K562 (cell line): ENCODE measurements at regions not wholly inside any gene's neighbourhood (a gene's known extent, or its start where the extent isn't known, plus 50 kb on each side); places are given as distances from the start of the nearest gene placed in this dataset.

Experiments
- ATAC-seq: fragments of 200-7000 bp; cut with Tn5 transposase; 3 replicates; pipeline ENCODE4 v1.9.1; 2020; ENCODE audit warnings: moderate library complexity
- BruUV-seq: library from RNA; stranded (reverse); fragments of 400-500 nt; replicated peaks from 2 replicates; lab custom pipeline; 2021; lab: Mats Ljungman, UMichigan
- CTCF ChIA-PET: fragments of 300-600 bp; formaldehyde crosslinking; extraction: SDS; loops from one replicate; lab custom pipeline; 2021; ENCODE audit warnings: low intra/inter-chr PET ratio; lab: Yijun Ruan, JAX
- POLR2A ChIA-PET: fragments of 300-600, 350-650 bp; sonication (Branson Sonifier 250); formaldehyde crosslinking; extraction: SDS; loops from one replicate; lab custom pipeline; 2021; ENCODE audit warnings: antibody characterized with exemption, inconsistent platforms; lab: Yijun Ruan, JAX
- DNase-seq, 4 experiments: peaks; one replicate each; pipeline versions ENCODE4 v3.0.0 to v3.0.0-alpha.2; 2011 to 2018; ENCODE audit warnings: low spot score in 3 of 4, mixed read lengths in 3 of 4; ENCODE audit errors: extremely low read depth in 1 of 4
- FAIRE-seq: peaks from 2 replicates; lab custom pipeline; 2011; peaks lifted over from hg19 to GRCh38; lab: Jason Lieb, UNC
- H2AFZ ChIP-seq: 2 replicates; pipeline ENCODE4 v1.6.0; 2011; ENCODE audit warnings: low read depth, low read length, control low read depth, inconsistent platforms
- H3K27ac ChIP-seq: fragments of 200-600 bp; 3 replicates; pipeline ENCODE4 v1.8.0; 2011; ENCODE audit warnings: low read depth, mild to moderate bottlenecking, control low read depth, inconsistent platforms, low read length, moderate library complexity, mixed read lengths; ENCODE audit errors: extremely low read depth
- H3K27me3 ChIP-seq, 2 experiments: fragments of 300-600 bp in 1 of 2; 2 replicates in 1 of 2; 3 replicates in 1 of 2; pipeline versions ENCODE4 v1.6.0 to v1.8.0; 2011; ENCODE audit warnings: inconsistent platforms in 2 of 2, low read length in 2 of 2, mild to moderate bottlenecking in 1 of 2, mixed read lengths in 1 of 2, moderate library complexity in 1 of 2; ENCODE audit not compliant: control insufficient read depth in 2 of 2, insufficient read depth in 2 of 2
- H3K36me3 ChIP-seq: fragments of 300-600 bp; 3 replicates; pipeline ENCODE4 v1.8.0; 2011; ENCODE audit warnings: mild to moderate bottlenecking, low read length, inconsistent platforms; ENCODE audit not compliant: control insufficient read depth, insufficient read depth
- H3K4me1 ChIP-seq, 2 experiments: fragments of 200-600 bp in 1 of 2; replicated peaks in 1 of 2; 2 replicates in 1 of 2; 3 replicates in 1 of 2; pipeline versions ENCODE4 v1.5.1 to v1.8.0; 2011; ENCODE audit warnings: inconsistent platforms in 2 of 2, low read length in 2 of 2, mild to moderate bottlenecking in 1 of 2, mixed read lengths in 1 of 2, moderate library complexity in 1 of 2; ENCODE audit not compliant: control insufficient read depth in 2 of 2, insufficient read depth in 2 of 2
- H3K4me2 ChIP-seq: 2 replicates; pipeline ENCODE4 v1.6.1; 2011; ENCODE audit warnings: low read length, control low read depth, inconsistent platforms, mixed read lengths; ENCODE audit not compliant: insufficient read depth
- H3K4me3 ChIP-seq: fragments of 200-600 bp; sonication (generic), shearing (Covaris generic); 2 replicates; pipeline ENCODE4 v1.5.1; 2016; ENCODE audit warnings: control low read depth, inconsistent platforms
- H3K79me2 ChIP-seq: fragments of 200-600 bp; 3 replicates; pipeline ENCODE4 v1.8.0; 2011; ENCODE audit warnings: low read length, inconsistent platforms; ENCODE audit not compliant: control insufficient read depth, insufficient read depth
- H3K9ac ChIP-seq, 2 experiments: 2 replicates each; pipeline versions ENCODE4 v1.6.0 to v1.6.1; 2011; ENCODE audit warnings: low read depth in 2 of 2, low read length in 2 of 2, control low read depth in 1 of 2, inconsistent platforms in 1 of 2, mild to moderate bottlenecking in 1 of 2, mixed read lengths in 1 of 2; ENCODE audit not compliant: insufficient read depth in 1 of 2
- H3K9me1 ChIP-seq: one replicate; pipeline ENCODE4 v1.6.0; 2011; ENCODE audit warnings: inconsistent platforms, mild to moderate bottlenecking, low read length, moderate library complexity; ENCODE audit not compliant: control insufficient read depth, insufficient read depth
- H3K9me3 ChIP-seq: replicated peaks from 2 replicates; pipeline ENCODE4 v1.5.1; 2011; ENCODE audit warnings: low read depth, low read length, inconsistent platforms; ENCODE audit not compliant: control insufficient read depth, insufficient read depth
- H4K20me1 ChIP-seq: replicated peaks from 2 replicates; pipeline ENCODE4 v1.6.1; 2011; ENCODE audit warnings: low read length, inconsistent platforms, mixed read lengths; ENCODE audit not compliant: control insufficient read depth, insufficient read depth
- ADNP ChIP-seq: fragments of 200-800 bp; sonication (Bioruptor generic); IDR thresholded peaks from 2 replicates; pipeline ENCODE4 v1.6.1; 2016; ENCODE audit warnings: missing genetic modification characterization, missing compliant biosample characterization
- ARID2 ChIP-seq: fragments of 450-650 bp; IDR thresholded peaks from 2 replicates; pipeline ENCODE4 v1.6.1; 2017; ENCODE audit warnings: antibody characterized with exemption, mild to moderate bottlenecking
- NEUROD1 ChIP-seq: fragments of 150-350 bp; IDR thresholded peaks from 2 replicates; pipeline ENCODE4 v1.6.1; 2014; ENCODE audit warnings: borderline replicate concordance, low read length, low read depth; ENCODE audit not compliant: partially characterized antibody
- POLR3G ChIP-seq: IDR thresholded peaks from 2 replicates; pipeline ENCODE4 v1.6.1; 2011; ENCODE audit not compliant: insufficient read length, insufficient replicate concordance; ENCODE audit errors: extremely low read depth
- PTTG1 ChIP-seq: fragments of 450-650 bp; IDR thresholded peaks from 2 replicates; pipeline ENCODE4 v1.6.1; 2016; ENCODE audit warnings: low read depth, mild to moderate bottlenecking, missing genetic modification characterization, missing compliant biosample characterization
- USF1 ChIP-seq: sonication (generic); formaldehyde crosslinking; IDR thresholded peaks from 2 replicates; pipeline ENCODE4 v1.9.0; 2022; ENCODE audit warnings: mild to moderate bottlenecking, missing genetic modification reagents
- YBX1 ChIP-seq: fragments of 450-650 bp; IDR thresholded peaks from 2 replicates; pipeline ENCODE4 v1.7.1; 2016; ENCODE audit warnings: mild to moderate bottlenecking
- ZNF780A ChIP-seq: fragments of 250-450 bp; sonication (Bioruptor Pico); IDR thresholded peaks from 2 replicates; pipeline ENCODE4 v1.5.0; 2021; ENCODE audit warnings: mild to moderate bottlenecking
- ZSCAN32 ChIP-seq: fragments of 450-650 bp; formaldehyde crosslinking; IDR thresholded peaks from 2 replicates; pipeline ENCODE4 v1.4.0; 2020; ENCODE audit warnings: mild to moderate bottlenecking, moderate library complexity
- WGBS: fragments of 100-300 bp; shearing (Covaris generic); methylation state at CpG from one replicate; pipeline ENCODE4 v1.1.6; 2016; ENCODE audit warnings: low coverage, mixed read lengths; ENCODE audit not compliant: insufficient coverage; ENCODE audit errors: missing lambda C conversion rate; 5-methylcytosine and 5-hydroxymethylcytosine counted together
- in situ Hi-C: fragments of 300-500 bp; cut with MboI; formaldehyde crosslinking; loops from 4 replicates; pipeline ENCODE4 v1.15.0; 2018; ENCODE audit warnings: inconsistent platforms, mixed read lengths
- intact Hi-C: fragments of 100-400 bp; cut with micrococcal nuclease; formaldehyde crosslinking; loops from 2 replicates; pipeline ENCODE4 v1.14.2; 2022
- TF ChIP-seq, protein P1 (sequence below): IDR thresholded peaks from 2 replicates; pipeline ENCODE4 v1.6.1; 2011; ENCODE audit not compliant: insufficient read length; ENCODE audit errors: extremely low read depth
- TF ChIP-seq, protein P2 (sequence below), 2 experiments: fragments of 450-650 bp; IDR thresholded peaks; 2 replicates each; pipeline ENCODE4 v1.6.1; 2016; ENCODE audit warnings: mild to moderate bottlenecking in 2 of 2, borderline replicate concordance in 1 of 2, low read depth in 1 of 2, moderate library complexity in 1 of 2

DNA sequence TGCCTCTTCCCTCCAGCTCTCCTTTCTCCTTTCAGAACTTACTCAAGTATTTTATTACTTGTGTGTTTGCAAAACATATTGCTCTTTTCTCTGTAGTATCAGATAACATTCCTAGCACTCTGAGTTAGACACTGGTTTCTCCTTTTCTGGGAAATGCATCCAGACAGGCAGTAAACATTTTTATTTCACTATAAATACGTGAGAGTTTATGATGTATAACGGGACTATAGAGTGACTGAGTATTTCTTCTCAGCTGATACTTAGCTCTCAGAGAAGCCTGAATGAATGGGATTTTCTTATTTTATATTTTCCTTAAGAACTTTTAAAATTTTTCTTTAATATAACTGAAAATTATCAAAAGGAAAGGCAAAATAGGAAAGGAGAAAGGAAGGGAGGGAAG lies 211.2 kb upstream of the EDNRB start:
- no peaks in the 10 kb centered on the region for H3K36me3 ChIP-seq
- no peaks in the 10 kb centered on the region for H3K79me2 ChIP-seq
- in situ Hi-C loops: loop anchor here (10.0 to 25.0 kb wide), 2 partner anchors 857 to 1395 kb away; no protein-coding TSS in a partner anchor
- FAIRE-seq (no peak), ATAC-seq (no peak), DNase-seq (no peak)
- H3K9me3 ChIP-seq: no peaks in the 10 kb centered on the region
- H3K9ac ChIP-seq: no peak overlapping the region
- no peak overlapping the region for H3K4me3 ChIP-seq
- intact Hi-C loops: loop anchor here (10.0 kb wide), 2 partner anchors 545 to 635 kb away; no protein-coding TSS in a partner anchor
- no peaks in the 10 kb centered on the region for H3K27me3 ChIP-seq
- H3K9me1 ChIP-seq: no peaks in the 10 kb centered on the region
- H4K20me1 ChIP-seq: no peaks in the 10 kb centered on the region
- H3K27ac ChIP-seq: no peak overlapping the region
- H3K4me1 ChIP-seq: no peaks in the 10 kb centered on the region
- ChIA-PET POLR2A (no interaction called here), CTCF (no interaction called here)
- no peak overlapping the region for H2AFZ ChIP-seq
- 0% methylated on average over 1 of the region's 2 CpGs for WGBS
- H3K4me2 ChIP-seq: no peak overlapping the region
- BruUV-seq: no TSS peak
- TF ChIP-seq POLR3G: no peak
- TF ChIP-seq ARID2: no peak
- no peak for TF ChIP-seq NEUROD1
- TF ChIP-seq USF1 (CRISPR knock-in tag): no peak
- TF ChIP-seq, protein P1, sequence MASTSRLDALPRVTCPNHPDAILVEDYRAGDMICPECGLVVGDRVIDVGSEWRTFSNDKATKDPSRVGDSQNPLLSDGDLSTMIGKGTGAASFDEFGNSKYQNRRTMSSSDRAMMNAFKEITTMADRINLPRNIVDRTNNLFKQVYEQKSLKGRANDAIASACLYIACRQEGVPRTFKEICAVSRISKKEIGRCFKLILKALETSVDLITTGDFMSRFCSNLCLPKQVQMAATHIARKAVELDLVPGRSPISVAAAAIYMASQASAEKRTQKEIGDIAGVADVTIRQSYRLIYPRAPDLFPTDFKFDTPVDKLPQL: no peak
- TF ChIP-seq YBX1: no peak
- no peak for TF ChIP-seq ZSCAN32 (CRISPR knock-in tag)
- TF ChIP-seq ADNP (tag): no peak
- TF ChIP-seq, protein P2, sequence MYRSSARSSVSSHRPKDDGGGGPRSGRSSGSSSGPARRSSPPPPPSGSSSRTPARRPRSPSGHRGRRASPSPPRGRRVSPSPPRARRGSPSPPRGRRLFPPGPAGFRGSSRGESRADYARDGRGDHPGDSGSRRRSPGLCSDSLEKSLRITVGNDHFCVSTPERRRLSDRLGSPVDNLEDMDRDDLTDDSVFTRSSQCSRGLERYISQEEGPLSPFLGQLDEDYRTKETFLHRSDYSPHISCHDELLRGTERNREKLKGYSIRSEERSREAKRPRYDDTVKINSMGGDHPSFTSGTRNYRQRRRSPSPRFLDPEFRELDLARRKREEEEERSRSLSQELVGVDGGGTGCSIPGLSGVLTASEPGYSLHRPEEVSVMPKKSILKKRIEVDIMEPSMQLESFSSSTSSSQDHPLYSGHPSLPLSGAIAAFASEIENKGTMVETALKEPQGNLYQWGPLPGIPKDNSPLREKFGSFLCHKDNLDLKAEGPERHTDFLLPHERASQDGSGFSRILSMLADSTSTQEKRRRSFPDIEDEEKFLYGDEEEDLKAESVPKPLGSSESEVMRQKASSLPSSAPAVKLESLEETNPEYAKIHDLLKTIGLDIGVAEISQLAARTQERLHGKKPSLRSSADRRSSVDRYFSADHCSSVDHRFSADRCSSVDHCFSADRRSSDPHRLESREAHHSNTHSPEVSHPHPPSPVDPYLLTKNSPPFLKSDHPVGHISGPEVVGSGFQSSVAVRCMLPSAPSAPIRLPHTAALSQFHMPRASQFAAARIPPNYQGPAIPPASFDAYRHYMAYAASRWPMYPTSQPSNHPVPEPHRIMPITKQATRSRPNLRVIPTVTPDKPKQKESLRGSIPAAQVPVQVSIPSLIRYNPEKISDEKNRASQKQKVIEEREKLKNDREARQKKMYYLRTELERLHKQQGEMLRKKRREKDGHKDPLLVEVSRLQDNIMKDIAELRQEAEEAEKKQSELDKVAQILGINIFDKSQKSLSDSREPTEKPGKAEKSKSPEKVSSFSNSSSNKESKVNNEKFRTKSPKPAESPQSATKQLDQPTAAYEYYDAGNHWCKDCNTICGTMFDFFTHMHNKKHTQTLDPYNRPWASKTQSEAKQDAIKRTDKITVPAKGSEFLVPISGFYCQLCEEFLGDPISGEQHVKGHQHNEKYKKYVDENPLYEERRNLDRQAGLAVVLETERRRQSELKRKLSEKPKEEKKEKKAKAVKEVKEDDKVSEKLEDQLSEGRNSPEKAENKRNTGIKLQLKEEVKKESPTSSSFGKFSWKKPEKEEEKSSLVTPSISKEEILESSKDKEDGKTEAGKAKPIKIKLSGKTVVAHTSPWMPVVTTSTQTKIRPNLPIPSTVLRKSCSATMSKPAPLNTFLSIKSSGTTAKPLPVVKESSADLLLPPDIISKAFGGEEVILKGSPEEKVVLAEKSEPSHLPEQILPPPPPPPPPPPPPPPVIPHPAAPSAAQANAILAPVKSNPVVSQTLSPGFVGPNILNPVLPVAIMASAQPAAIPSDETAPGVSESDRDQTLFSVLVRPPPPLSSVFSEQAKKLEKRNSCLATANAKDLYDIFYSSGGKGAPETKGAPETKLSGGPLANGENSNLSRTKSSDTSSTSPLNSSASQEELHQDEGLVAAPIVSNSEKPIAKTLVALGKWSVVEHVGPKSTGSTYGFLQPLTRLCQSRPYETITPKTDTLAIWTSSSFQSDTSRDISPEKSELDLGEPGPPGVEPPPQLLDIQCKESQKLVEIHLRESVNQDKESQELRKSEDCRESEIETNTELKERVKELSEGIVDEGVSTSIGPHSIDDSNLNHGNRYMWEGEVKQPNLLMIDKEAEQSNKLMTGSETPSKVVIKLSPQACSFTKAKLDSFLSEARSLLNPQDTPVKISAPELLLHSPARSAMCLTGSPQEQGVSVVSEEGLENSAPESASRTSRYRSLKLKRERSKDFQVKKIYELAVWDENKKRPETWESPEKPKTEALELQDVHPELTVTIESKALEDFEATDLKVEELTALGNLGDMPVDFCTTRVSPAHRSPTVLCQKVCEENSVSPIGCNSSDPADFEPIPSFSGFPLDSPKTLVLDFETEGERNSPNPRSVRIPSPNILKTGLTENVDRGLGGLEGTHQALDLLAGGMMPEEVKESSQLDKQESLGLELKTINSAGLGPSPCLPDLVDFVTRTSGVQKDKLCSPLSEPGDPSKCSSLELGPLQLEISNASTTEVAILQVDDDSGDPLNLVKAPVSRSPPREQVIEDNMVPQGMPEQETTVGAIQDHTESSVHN (IDR thresholded peaks at IDR 0.05; ENCODE audit: borderline replicate concordance in 1 of 2, low read depth in 1 of 2): no peak
- no peak for TF ChIP-seq PTTG1 (tag)
- TF ChIP-seq ZNF780A: no peak
